CD4-positive, alpha-beta T cell (primary cell): ENCODE measurements at regions not wholly inside any gene's neighbourhood (a gene's known extent, or its start where the extent isn't known, plus 50 kb on each side); places are given as distances from the start of the nearest gene placed in this dataset.

Experiments
- ATAC-seq: fragments of 200-7000 bp; cut with Tn5 transposase; one replicate; pipeline ENCODE4 v1.10.0; 2022; ENCODE audit warnings: mild to moderate bottlenecking; ENCODE audit not compliant: poor library complexity
- CTCF ChIA-PET: fragments of 350-600 bp; sonication (Branson Sonifier 250); formaldehyde crosslinking; loops from one replicate; lab custom pipeline; 2021; ENCODE audit warnings: antibody characterized with exemption, inconsistent platforms; lab: Charles Lee
- POLR2A ChIA-PET: fragments of 350-600 bp; sonication (Branson Sonifier 250); formaldehyde crosslinking; loops from one replicate; lab custom pipeline; 2021; ENCODE audit warnings: antibody characterized with exemption, inconsistent platforms; lab: Charles Lee
- DNase-seq, 14 experiments: peaks; one replicate each; pipeline ENCODE4 v3.0.0-alpha.2; 2013 to 2020; ENCODE audit warnings: mixed read lengths in 2 of 14
- H3K27ac ChIP-seq, 2 donors: one replicate each; pipeline versions ENCODE4 v1.5.1 to v1.7.0; 2013; ENCODE audit warnings: low read length in 2 of 2, low read depth in 1 of 2, mild to moderate bottlenecking in 1 of 2
- H3K27me3 ChIP-seq, 2 experiments: 1 replicate in 1 of 2; 2 replicates in 1 of 2; pipeline versions ENCODE4 v1.6.1 to v1.7.0; 2013; ENCODE audit warnings: low read length in 2 of 2, control low read depth in 1 of 2, mild to moderate bottlenecking in 1 of 2, moderate library complexity in 1 of 2; ENCODE audit not compliant: insufficient read depth in 2 of 2, control insufficient read depth in 1 of 2
- H3K36me3 ChIP-seq: one replicate; pipeline ENCODE4 v1.6.1; 2013; ENCODE audit warnings: low read length, control low read depth; ENCODE audit not compliant: insufficient read depth
- H3K4me1 ChIP-seq: one replicate; pipeline ENCODE4 v1.6.1; 2013; ENCODE audit warnings: low read length, control low read depth; ENCODE audit not compliant: insufficient read depth
- H3K4me3 ChIP-seq: one replicate; pipeline ENCODE4 v1.5.1; 2013; ENCODE audit warnings: mild to moderate bottlenecking, low read length, moderate library complexity
- H3K9me3 ChIP-seq, 2 experiments: 1 replicate in 1 of 2; 2 replicates in 1 of 2; pipeline versions ENCODE4 v1.6.1 to v1.7.0; 2013; ENCODE audit warnings: low read length in 2 of 2, mild to moderate bottlenecking in 2 of 2, control low read depth in 1 of 2, moderate library complexity in 1 of 2; ENCODE audit not compliant: control insufficient read depth in 1 of 2, insufficient read depth in 1 of 2
- H3K27ac Mint-ChIP-seq: one replicate; pipeline ENCODE4 v1.8.0; 2020; ENCODE audit warnings: mixed read lengths
- H3K27me3 Mint-ChIP-seq: one replicate; pipeline ENCODE4 v1.8.0; 2021; ENCODE audit warnings: mixed read lengths
- H3K36me3 Mint-ChIP-seq: one replicate; pipeline ENCODE4 v1.8.0; 2021; ENCODE audit warnings: low read depth, mixed read lengths
- H3K4me1 Mint-ChIP-seq: one replicate; pipeline ENCODE4 v1.8.0; 2021; ENCODE audit warnings: low read depth, mixed read lengths
- H3K4me3 Mint-ChIP-seq: one replicate; pipeline ENCODE4 v1.8.0; 2020; ENCODE audit warnings: mild to moderate bottlenecking, mixed read lengths
- H3K9me3 Mint-ChIP-seq: one replicate; pipeline ENCODE4 v1.8.0; 2020; ENCODE audit warnings: mixed read lengths
- intact Hi-C, 2 experiments: fragments of 100-400 bp; cut with DNase I in 1 of 2; cut with micrococcal nuclease in 1 of 2; formaldehyde crosslinking; loops; one replicate each; pipeline versions ENCODE4 v1.15.1 to v1.9.0; 2023 to 2025; cut with DNase I, micrococcal nuclease
- TF ChIP-seq, protein P1 (sequence below): fragments of 200-600 bp; IDR thresholded peaks from one replicate; pipeline ENCODE4 v1.8.0; 2022; ENCODE audit warnings: antibody characterized with exemption, mild to moderate bottlenecking

DNA sequence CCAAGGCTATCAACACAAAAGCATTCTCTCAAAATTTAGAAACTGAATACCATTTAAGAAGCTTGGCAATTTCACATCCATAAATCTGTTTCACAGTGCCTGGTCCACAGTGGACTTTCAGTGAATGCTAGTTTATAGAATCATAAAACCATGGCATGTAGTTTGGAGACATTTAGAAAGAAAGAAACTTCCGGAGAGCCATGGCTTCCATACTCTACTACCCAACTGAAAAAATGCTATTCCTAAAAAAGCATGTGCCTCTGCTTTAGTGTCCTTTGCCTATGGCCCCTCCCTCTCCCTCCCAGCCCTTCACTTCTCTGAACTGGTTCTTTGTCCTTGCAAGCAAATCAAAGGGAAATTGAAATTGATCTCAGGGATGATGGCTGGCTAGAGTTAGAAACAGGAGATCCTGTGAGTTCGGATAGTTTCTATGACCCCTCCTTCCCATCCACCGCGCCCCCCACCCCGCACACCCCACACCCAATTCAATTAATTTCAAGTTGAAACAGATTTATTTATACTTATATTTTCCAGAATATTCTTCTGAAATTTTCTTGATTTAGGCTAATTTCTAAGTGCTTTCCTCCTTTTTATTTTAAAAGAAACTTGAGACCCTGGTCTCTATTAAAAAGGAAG is 248.3 kb downstream of the TRIB2 start:
- no peak for DNase-seq
- intact Hi-C loops: no loop called here
- Histone ChIP-seq H3K4me3 (no peak overlapping the region), H3K27ac (no peak overlapping the region), H3K4me1 (peaks cover 5% of the 10 kb centered on the region), H3K9me3 (no peaks in the 10 kb centered on the region), H3K27me3 (no peaks in the 10 kb centered on the region), H3K36me3 (no peaks in the 10 kb centered on the region)
- Mint-ChIP-seq H3K9me3 (no peaks in the 10 kb centered on the region), H3K27ac (no peak overlapping the region), H3K27me3 (peaks cover 1% of the 10 kb centered on the region), H3K36me3 (no peaks in the 10 kb centered on the region), H3K4me1 (peaks cover 26% of the 10 kb centered on the region), H3K4me3 (no peak overlapping the region)
- CTCF ChIA-PET: no interaction called here
- TF ChIP-seq, protein P1, sequence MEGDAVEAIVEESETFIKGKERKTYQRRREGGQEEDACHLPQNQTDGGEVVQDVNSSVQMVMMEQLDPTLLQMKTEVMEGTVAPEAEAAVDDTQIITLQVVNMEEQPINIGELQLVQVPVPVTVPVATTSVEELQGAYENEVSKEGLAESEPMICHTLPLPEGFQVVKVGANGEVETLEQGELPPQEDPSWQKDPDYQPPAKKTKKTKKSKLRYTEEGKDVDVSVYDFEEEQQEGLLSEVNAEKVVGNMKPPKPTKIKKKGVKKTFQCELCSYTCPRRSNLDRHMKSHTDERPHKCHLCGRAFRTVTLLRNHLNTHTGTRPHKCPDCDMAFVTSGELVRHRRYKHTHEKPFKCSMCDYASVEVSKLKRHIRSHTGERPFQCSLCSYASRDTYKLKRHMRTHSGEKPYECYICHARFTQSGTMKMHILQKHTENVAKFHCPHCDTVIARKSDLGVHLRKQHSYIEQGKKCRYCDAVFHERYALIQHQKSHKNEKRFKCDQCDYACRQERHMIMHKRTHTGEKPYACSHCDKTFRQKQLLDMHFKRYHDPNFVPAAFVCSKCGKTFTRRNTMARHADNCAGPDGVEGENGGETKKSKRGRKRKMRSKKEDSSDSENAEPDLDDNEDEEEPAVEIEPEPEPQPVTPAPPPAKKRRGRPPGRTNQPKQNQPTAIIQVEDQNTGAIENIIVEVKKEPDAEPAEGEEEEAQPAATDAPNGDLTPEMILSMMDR: no peak
- POLR2A ChIA-PET: interaction anchor here (1.0 to 1.1 kb wide), 2 partner anchors 694 to 1099 kb away, joined by 3 read pairs; no protein-coding TSS in a partner anchor
- ATAC-seq: no peak

DNA sequence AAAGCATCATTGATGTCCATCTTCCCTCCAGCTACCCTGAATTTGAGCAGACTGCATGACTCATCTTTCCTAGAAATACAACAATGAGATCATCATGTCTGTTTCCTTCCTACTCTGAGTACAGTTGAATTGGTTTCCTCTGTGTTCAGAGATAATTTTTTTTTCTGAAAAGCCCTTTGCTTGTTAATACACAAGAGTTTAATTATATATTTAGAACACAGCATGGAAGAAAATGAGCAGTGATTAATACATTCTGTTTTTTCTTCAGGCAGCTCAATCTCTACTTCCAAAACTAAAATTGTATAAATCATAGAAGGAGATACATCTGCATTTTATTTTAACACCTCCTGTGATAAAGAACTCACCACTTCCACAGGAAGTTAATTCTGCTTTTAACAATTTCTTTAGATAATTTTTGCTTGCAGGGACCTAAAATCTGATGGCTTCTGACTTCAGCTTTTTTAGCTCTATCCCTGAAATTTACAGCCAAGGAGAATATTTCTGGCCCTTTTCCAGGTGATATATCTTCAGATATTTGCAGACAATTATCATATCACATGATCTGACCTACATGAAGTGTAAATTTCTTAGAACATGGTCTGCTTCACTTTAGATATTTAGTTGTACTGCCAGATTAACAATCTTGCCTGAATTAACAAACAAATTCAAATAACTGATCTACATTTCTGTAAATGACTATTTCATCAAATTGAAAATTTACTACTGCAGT is 249.0 kb downstream of the TRIB2 start:
- no peaks in the 10 kb centered on the region for H3K36me3 ChIP-seq
- no peaks in the 10 kb centered on the region for H3K9me3 Mint-ChIP-seq
- no peak overlapping the region for H3K27ac ChIP-seq
- H3K4me1 Mint-ChIP-seq: peaks cover 26% of the 10 kb centered on the region
- intact Hi-C loops: no loop called here
- H3K36me3 Mint-ChIP-seq: no peaks in the 10 kb centered on the region
- no peaks in the 10 kb centered on the region for H3K9me3 ChIP-seq
- DNase-seq (peak in 3 of 14 experiments; percentile 10 to 69 (median 41)), ATAC-seq (peak; percentile 64)
- no peak overlapping the region for H3K4me3 Mint-ChIP-seq
- H3K4me3 ChIP-seq: no peak overlapping the region
- no peaks in the 10 kb centered on the region for H3K27me3 ChIP-seq
- TF ChIP-seq, protein P1: no peak
- H3K27me3 Mint-ChIP-seq: no peaks in the 10 kb centered on the region
- peaks cover 5% of the 10 kb centered on the region for H3K4me1 ChIP-seq
- POLR2A ChIA-PET: interaction anchor here (1.0 to 1.1 kb wide), 2 partner anchors 695 to 1099 kb away, joined by 3 read pairs; no protein-coding TSS in a partner anchor
- CTCF ChIA-PET: no interaction called here
- no peak overlapping the region for H3K27ac Mint-ChIP-seq

DNA sequence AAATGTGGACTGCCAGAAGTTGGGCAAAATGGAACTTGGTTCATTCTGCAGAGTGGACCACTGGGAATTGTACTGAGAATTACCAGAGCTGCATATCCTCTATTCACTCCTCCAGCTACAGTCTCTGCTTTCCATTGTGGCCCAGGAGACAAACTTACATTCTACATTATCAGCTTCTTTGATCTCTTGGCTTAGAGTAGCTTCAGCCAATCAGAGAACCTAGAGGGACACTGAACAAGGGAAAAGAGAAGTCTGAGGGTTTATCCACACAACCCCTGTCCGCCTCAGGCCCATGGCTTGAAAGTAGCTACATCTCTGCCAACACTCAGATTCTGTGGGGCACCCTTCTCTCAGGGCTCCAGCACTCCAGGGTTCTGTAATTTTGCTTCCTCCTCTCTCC is 251.1 kb downstream of the TRIB2 start:
- Mint-ChIP-seq H3K4me1 (peaks cover 26% of the 10 kb centered on the region), H3K27me3 (peaks cover 4% of the 10 kb centered on the region), H3K36me3 (no peaks in the 10 kb centered on the region), H3K9me3 (no peaks in the 10 kb centered on the region), H3K4me3 (no peak overlapping the region), H3K27ac (no peak overlapping the region)
- CTCF ChIA-PET: no interaction called here
- Histone ChIP-seq H3K4me3 (no peak overlapping the region), H3K27me3 (no peaks in the 10 kb centered on the region), H3K4me1 (peaks cover 5% of the 10 kb centered on the region), H3K27ac (no peak overlapping the region), H3K9me3 (no peaks in the 10 kb centered on the region), H3K36me3 (no peaks in the 10 kb centered on the region)
- DNase-seq: no peak
- TF ChIP-seq, protein P1: no peak
- ATAC-seq: no peak
- intact Hi-C loops: no loop called here
- POLR2A ChIA-PET: interaction anchor here (0.9 kb wide), 1 partner anchor 244 kb away, joined by 3 read pairs; no protein-coding TSS in a partner anchor
